AG10803 (cell line): ENCODE measurements at regions not wholly inside any gene's neighbourhood (a gene's known extent, or its start where the extent isn't known, plus 50 kb on each side); places are given as distances from the start of the nearest gene placed in this dataset.

Experiments
- DNase-seq: peaks from one replicate; pipeline ENCODE4 v3.0.0; 2010; ENCODE audit warnings: low read depth
- H3K4me3 ChIP-seq: 2 replicates; pipeline ENCODE4 v1.5.1; 2011; ENCODE audit warnings: mild to moderate bottlenecking, low read length, control low read depth
- CTCF ChIP-seq: conservative IDR thresholded peaks from 2 replicates; pipeline ENCODE4 v1.5.1; 2011; ENCODE audit warnings: mild to moderate bottlenecking, low read length, control low read depth, inconsistent platforms

GRCh38 chr12:54736549-54736948 lies 88.4 kb upstream of the DCD start:
- H3K4me3 ChIP-seq: no peak overlapping the region
- TF ChIP-seq CTCF: no peak
- DNase-seq: no peak

GRCh38 chr12:54734196-54734950 lies 86.2 kb upstream of the DCD start:
- TF ChIP-seq CTCF: no peak
- DNase-seq: no peak
- no peak overlapping the region for H3K4me3 ChIP-seq

GRCh38 chr12:54725233-54725843 lies 77.2 kb upstream of the DCD start:
- TF ChIP-seq CTCF: peak; percentile 40
- peak; percentile 6 for DNase-seq
- no peak overlapping the region for H3K4me3 ChIP-seq

- TF ChIP-seq CTCF: peak; percentile 66
Observed at GRCh38 chr12:54723379-54724256, 75.5 kb upstream of the DCD start.

GRCh38 chr12:54721312-54721711 lies 73.1 kb upstream of the DCD start:
- H3K4me3 ChIP-seq: no peak overlapping the region
- no peak for DNase-seq
- TF ChIP-seq CTCF: no peak

More at GRCh38 chr12:54723379-54724256, 75.5 kb upstream of the DCD start:
- DNase-seq: peak; percentile 1
- no peak overlapping the region for H3K4me3 ChIP-seq

GRCh38 chr12:54719691-54720090 lies 71.5 kb upstream of the DCD start:
- no peak overlapping the region for H3K4me3 ChIP-seq
- no peak for DNase-seq
- TF ChIP-seq CTCF: no peak
